ENCODE measurements at regions not wholly inside any gene's neighbourhood (a gene's known extent, or its start where the extent isn't known, plus 50 kb on each side); places are given as distances from the start of the nearest gene placed in this dataset.

GRCh38 chr12:124660851-124661250 lies 93.4 kb upstream of the NCOR2 start:
- POLR2A ChIA-PET: no interaction called here
- no peak for TF ChIP-seq CTCF (IDR thresholded peaks at IDR 0.05)
- CTCF ChIA-PET: interaction anchor here (0.6 kb wide), 1 partner anchor 273 kb away, joined by 3 read pairs; no protein-coding TSS in a partner anchor
- no peaks in the 10 kb centered on the region for H3K36me3 Mint-ChIP-seq (ENCODE audit: low read depth)
- H3K27me3 Mint-ChIP-seq: peaks cover 9% of the 10 kb centered on the region
- DNase-seq (no peak), ATAC-seq (ENCODE audit: low read depth) (no peak)
- H3K9me3 Mint-ChIP-seq: peaks cover 4% of the 10 kb centered on the region
- no peaks in the 10 kb centered on the region for H3K4me1 Mint-ChIP-seq
- intact Hi-C loops (cut with micrococcal nuclease): no loop called here
- no peak overlapping the region for H3K4me3 Mint-ChIP-seq
- H3K27ac Mint-ChIP-seq: no peak overlapping the region

- H3K27me3 Mint-ChIP-seq: peaks cover 15% of the 10 kb centered on the region
- no peak overlapping the region for H3K27ac Mint-ChIP-seq
- H3K36me3 Mint-ChIP-seq (ENCODE audit: low read depth): no peaks in the 10 kb centered on the region
- POLR2A ChIA-PET: no interaction called here
- ATAC-seq (ENCODE audit: low read depth) (no peak), DNase-seq (no peak)
- intact Hi-C loops (cut with micrococcal nuclease): no loop called here
- no peaks in the 10 kb centered on the region for H3K4me1 Mint-ChIP-seq
- TF ChIP-seq CTCF (IDR thresholded peaks at IDR 0.05): no peak
- no peak overlapping the region for H3K4me3 Mint-ChIP-seq
- peaks cover 4% of the 10 kb centered on the region for H3K9me3 Mint-ChIP-seq
- CTCF ChIA-PET: no interaction called here
Observed at GRCh38 chr12:124658806-124659402, 91.5 kb upstream of the NCOR2 start.

- H3K4me1 Mint-ChIP-seq: no peaks in the 10 kb centered on the region
- H3K4me3 Mint-ChIP-seq: no peak overlapping the region
- ChIA-PET POLR2A (no interaction called here), CTCF (no interaction called here)
- H3K9me3 Mint-ChIP-seq: peaks cover 4% of the 10 kb centered on the region
- peaks cover 17% of the 10 kb centered on the region for H3K27me3 Mint-ChIP-seq
- no peaks in the 10 kb centered on the region for H3K36me3 Mint-ChIP-seq (ENCODE audit: low read depth)
- DNase-seq (no peak), ATAC-seq (ENCODE audit: low read depth) (no peak)
- intact Hi-C loops (cut with micrococcal nuclease): no loop called here
- no peak overlapping the region for H3K27ac Mint-ChIP-seq
- TF ChIP-seq CTCF (IDR thresholded peaks at IDR 0.05): no peak
Observed at GRCh38 chr12:124658302-124658701, 90.9 kb upstream of the NCOR2 start.

- POLR2A ChIA-PET: no interaction called here
- no peak for TF ChIP-seq CTCF (IDR thresholded peaks at IDR 0.05)
Observed at GRCh38 chr12:124656947-124657434, 89.6 kb upstream of the NCOR2 start.

GRCh38 chr12:124655698-124656516 lies 88.5 kb upstream of the NCOR2 start:
- POLR2A ChIA-PET: no interaction called here
- H3K9me3 Mint-ChIP-seq: no peaks in the 10 kb centered on the region
- no peak overlapping the region for H3K27ac Mint-ChIP-seq
- H3K4me1 Mint-ChIP-seq: no peaks in the 10 kb centered on the region
- no peak for ATAC-seq (ENCODE audit: low read depth)
- CTCF ChIA-PET: interaction anchor here (0.7 kb wide), 1 partner anchor 336 kb away, joined by 3 read pairs; no protein-coding TSS in a partner anchor
- intact Hi-C loops (cut with micrococcal nuclease): no loop called here
- H3K36me3 Mint-ChIP-seq (ENCODE audit: low read depth): no peaks in the 10 kb centered on the region
- H3K27me3 Mint-ChIP-seq: peaks cover 21% of the 10 kb centered on the region
- H3K4me3 Mint-ChIP-seq: no peak overlapping the region
- no peak for TF ChIP-seq CTCF (IDR thresholded peaks at IDR 0.05)
- no peak for DNase-seq

More at GRCh38 chr12:124656947-124657434, 89.6 kb upstream of the NCOR2 start:
- no peak overlapping the region for H3K27ac Mint-ChIP-seq
- intact Hi-C loops (cut with micrococcal nuclease): no loop called here
- ATAC-seq (ENCODE audit: low read depth) (no peak), DNase-seq (no peak)
- H3K36me3 Mint-ChIP-seq (ENCODE audit: low read depth): no peaks in the 10 kb centered on the region
- H3K9me3 Mint-ChIP-seq: no peaks in the 10 kb centered on the region
- CTCF ChIA-PET: no interaction called here
- H3K4me1 Mint-ChIP-seq: no peaks in the 10 kb centered on the region
- H3K27me3 Mint-ChIP-seq: peaks cover 21% of the 10 kb centered on the region
- H3K4me3 Mint-ChIP-seq: no peak overlapping the region

Data from activated B cell treated with CpG ODN at 0.5 μM for 24 hours (primary cell).